DLD1 (cell line): ENCODE measurements at regions not wholly inside any gene's neighbourhood (a gene's known extent, or its start where the extent isn't known, plus 50 kb on each side); places are given as distances from the start of the nearest gene placed in this dataset.
"Not testable (repeated sequence)": the region's sequence is repeated elsewhere in the genome, so short reads cannot be mapped to it uniquely, and the experiment has no call there.

Source experiments
- in situ Hi-C: cut with HindIII; loops from 2 replicates; pipeline ENCODE4 v1.10.0; 2017; ENCODE audit warnings: low sequenced_read_pairs

GRCh38 chr11:57871231-57871630 lies 109.6 kb downstream of the CTNND1 start:
- in situ Hi-C loops = no loop called here

GRCh38 chr11:57873196-57873911 lies 111.8 kb downstream of the CTNND1 start:
- in situ Hi-C loops = no loop called here

- in situ Hi-C loops = no loop called here
These were observed 113.4 kb downstream of the CTNND1 start for GRCh38 chr11:57874981-57875380.

- in situ Hi-C loops = no loop called here
These were observed 120.0 kb downstream of the CTNND1 start for GRCh38 chr11:57881647-57882046.

- in situ Hi-C loops = no loop called here
These were observed 122.0 kb downstream of the CTNND1 start for GRCh38 chr11:57883630-57884029.

GRCh38 chr11:57885298-57886050 lies 123.9 kb downstream of the CTNND1 start:
- in situ Hi-C loops = no loop called here

GRCh38 chr11:57888386-57888785 lies 126.8 kb downstream of the CTNND1 start:
- in situ Hi-C loops = no loop called here

- in situ Hi-C loops = no loop called here
These were observed 128.9 kb downstream of the CTNND1 start for GRCh38 chr11:57890521-57890920.

GRCh38 chr11:57893200-57893599 lies 130.5 kb upstream of the OR9Q1 start:
- in situ Hi-C loops = not testable (repeated sequence)

GRCh38 chr11:57896361-57897145 lies 127.1 kb upstream of the OR9Q1 start:
- in situ Hi-C loops = no loop called here

GRCh38 chr11:57899378-57899777 lies 124.3 kb upstream of the OR9Q1 start:
- in situ Hi-C loops = no loop called here

- in situ Hi-C loops = no loop called here
These were observed 123.4 kb upstream of the OR9Q1 start for GRCh38 chr11:57900320-57900719.

- in situ Hi-C loops = no loop called here
These were observed 122.4 kb upstream of the OR9Q1 start for GRCh38 chr11:57901278-57901677.

- in situ Hi-C loops = no loop called here
These were observed 121.9 kb upstream of the OR9Q1 start for GRCh38 chr11:57901756-57902155.

GRCh38 chr11:57903011-57903410 lies 120.7 kb upstream of the OR9Q1 start:
- in situ Hi-C loops = no loop called here

GRCh38 chr11:57903441-57904123 lies 120.1 kb upstream of the OR9Q1 start:
- in situ Hi-C loops = no loop called here

GRCh38 chr11:57904376-57904775 lies 119.3 kb upstream of the OR9Q1 start:
- in situ Hi-C loops = no loop called here

- in situ Hi-C loops = no loop called here
These were observed 118.2 kb upstream of the OR9Q1 start for GRCh38 chr11:57905439-57905838.

GRCh38 chr11:57908399-57908798 lies 115.3 kb upstream of the OR9Q1 start:
- in situ Hi-C loops = not testable (repeated sequence)

- in situ Hi-C loops = not testable (repeated sequence)
These were observed 112.2 kb upstream of the OR9Q1 start for GRCh38 chr11:57911522-57911921.
